ENCODE measurements at regions not wholly inside any gene's neighbourhood (a gene's known extent, or its start where the extent isn't known, plus 50 kb on each side); places are given as distances from the start of the nearest gene placed in this dataset.

DNA sequence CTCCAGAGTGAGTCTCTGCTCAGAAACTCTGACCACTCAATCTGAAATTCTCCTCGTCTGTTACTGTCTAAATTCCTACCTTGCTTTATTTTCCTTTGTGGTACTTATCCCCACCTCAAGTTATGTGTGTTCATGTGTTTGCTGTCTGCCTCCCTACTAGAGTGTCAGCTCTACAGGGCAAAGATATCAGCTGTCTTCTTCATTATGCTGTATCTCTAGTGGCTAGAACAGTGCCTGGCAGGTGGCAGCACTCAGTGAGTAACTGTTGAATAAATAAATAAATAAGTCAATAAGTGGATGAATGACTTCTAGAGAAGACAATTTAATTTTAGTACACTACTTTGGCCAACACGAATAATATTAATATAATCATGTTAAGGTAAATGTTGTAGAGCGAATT lies 92.3 kb downstream of the BOD1 start:
- TF ChIP-seq SUZ12 (IDR thresholded peaks at IDR 0.05; ENCODE audit: low read length): no peak
- no peak for TF ChIP-seq RAD21 (IDR thresholded peaks at IDR 0.05 in 1 of 2, conservative IDR thresholded peaks at IDR 0.05 in 1 of 2; ENCODE audit: low read depth in 2 of 2, low read length in 2 of 2)
- TF ChIP-seq, protein P1, sequence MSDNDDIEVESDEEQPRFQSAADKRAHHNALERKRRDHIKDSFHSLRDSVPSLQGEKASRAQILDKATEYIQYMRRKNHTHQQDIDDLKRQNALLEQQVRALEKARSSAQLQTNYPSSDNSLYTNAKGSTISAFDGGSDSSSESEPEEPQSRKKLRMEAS (IDR thresholded peaks at IDR 0.05): no peak

All from H1 (cell line).